Kidney tubule cell (primary cell): ENCODE measurements at regions not wholly inside any gene's neighbourhood (a gene's known extent, or its start where the extent isn't known, plus 50 kb on each side); places are given as distances from the start of the nearest gene placed in this dataset.

Experiments used
- DNase-seq: peaks from one replicate; pipeline ENCODE4 v3.0.0-alpha.2; 2018; ENCODE audit warnings: low spot score

DNA sequence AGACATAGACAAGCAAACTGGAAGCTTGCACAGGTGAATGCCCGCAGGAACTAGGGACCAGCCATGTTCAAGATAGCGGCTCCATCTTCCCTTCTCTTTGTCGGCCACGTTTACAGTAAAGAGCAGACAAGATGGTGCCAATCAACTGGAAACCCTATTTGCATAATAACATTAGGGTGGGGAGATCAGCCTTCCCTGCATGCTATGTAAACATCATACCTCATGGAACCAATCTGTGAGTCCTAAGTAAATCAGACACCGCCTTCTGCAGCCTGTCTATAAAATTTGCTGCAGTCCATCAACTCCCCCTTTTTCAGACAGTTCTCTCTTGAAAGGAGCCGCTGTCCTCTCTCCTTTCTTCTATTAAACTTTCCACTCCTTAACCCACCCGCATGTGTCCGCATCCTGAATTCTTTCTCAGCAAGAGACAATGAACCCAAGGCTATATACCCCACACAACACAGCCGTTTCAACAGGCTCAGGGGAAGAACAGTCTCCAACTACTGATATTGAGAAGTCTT, 384.4 kb downstream of the EIPR1 start:
- DNase-seq: no peak

DNA sequence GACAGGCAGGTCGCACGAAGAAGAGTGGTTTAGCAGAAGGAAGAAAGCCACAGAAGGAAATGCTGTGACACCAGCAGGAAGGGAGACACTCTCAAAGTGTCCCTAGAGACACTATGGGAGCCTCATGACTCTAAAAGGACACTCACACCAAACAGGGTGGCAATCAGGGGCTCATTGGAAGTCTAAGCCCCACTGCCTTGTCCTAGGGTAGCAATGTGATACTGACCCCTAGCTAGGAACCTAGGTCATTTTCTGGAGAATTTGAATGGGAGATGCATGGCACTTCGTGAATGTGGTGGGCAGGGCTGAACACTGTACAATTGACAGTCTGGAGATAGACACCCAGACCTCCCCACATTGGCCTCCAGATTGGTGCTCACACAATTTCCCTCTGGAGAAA, 385.0 kb downstream of the EIPR1 start:
- no peak for DNase-seq

DNA sequence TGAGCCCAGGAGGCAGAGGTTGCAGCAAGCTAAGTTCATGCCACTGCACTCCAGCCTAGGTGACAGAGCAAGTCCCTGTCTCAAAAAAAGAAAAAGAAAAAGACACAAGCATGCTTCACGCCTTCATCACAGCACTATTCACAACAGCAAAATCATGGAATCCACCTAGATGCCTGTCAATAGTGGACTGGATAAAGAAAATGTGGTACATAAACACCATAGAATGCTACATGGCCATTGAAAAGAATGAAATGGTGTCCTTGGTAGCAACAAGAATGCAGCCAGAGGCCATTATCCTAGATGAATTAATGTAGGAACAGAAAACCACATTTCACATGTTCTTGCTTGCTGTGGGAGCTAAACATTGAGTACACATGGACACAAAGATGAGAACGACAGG, 392.6 kb downstream of the EIPR1 start:
- no peak for DNase-seq

DNA sequence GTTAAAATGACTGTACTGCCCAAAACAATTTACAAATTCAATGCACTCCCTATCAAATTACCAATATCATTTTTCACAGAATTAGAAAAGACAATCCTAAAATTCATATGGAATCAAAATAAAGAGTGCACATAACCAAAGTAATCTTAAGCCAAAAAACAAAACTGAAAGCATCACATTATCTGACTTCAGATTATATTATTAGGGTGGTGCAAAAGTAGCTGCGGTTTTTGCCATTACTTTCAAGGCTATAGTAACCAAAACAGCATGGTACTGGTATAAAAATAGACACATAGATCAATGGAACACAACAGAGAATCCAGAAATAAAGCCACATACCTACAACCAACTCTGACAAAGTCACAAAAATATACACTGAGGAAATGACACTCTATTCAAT, 396.6 kb downstream of the EIPR1 start:
- no peak for DNase-seq

DNA sequence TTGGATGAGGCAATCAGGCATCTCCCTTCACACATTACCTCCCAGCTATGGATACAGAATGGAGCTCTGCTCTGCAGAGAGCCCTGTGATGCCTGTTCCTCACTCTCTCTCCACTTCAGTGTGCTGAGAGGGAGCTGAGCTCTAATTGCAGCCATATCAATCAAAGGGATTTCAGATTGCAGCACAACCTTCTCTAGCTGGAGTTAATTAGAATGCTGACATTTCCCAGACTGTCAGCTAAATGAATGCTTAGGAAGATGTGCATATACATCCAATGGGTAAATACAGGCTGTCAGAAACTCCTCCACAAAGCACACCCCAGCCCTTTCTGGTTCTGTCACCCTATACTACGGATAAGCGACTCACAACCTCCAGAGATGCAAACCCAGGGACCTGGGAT, 402.6 kb downstream of the EIPR1 start:
- no peak for DNase-seq

DNA sequence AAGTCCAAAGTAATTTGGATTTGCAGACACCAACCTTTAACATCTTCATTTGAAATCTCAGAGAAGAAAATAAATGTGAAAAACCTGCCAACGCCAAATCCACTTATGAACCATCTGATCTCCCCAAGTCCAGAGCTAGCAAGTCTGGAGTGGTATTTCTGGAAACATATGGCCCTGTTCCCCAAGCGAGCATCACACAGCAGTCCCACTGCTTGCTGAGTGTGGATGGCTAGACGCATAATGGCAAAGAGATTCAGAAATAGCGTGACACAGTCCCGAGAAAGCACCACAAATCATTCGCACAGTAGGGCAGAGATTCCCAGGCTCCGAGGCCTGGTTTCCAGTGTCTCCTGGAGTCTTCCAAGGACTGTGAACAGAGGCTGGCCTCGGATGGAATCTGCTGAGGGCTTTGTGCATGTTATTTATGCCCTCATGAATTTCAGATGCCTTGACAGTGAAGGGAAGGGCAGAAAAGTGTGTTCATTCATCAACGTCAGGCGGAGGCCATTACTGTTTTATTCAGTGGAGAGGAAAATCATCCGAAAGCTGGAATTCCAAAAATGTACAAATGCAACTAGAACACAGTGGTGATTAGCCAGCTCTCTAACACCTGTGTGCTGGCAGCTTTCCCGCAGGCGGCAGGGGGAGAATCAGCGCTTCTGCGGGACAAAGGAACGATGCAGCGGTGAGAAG, 417.0 kb downstream of the EIPR1 start:
- DNase-seq: peak; percentile 2

DNA sequence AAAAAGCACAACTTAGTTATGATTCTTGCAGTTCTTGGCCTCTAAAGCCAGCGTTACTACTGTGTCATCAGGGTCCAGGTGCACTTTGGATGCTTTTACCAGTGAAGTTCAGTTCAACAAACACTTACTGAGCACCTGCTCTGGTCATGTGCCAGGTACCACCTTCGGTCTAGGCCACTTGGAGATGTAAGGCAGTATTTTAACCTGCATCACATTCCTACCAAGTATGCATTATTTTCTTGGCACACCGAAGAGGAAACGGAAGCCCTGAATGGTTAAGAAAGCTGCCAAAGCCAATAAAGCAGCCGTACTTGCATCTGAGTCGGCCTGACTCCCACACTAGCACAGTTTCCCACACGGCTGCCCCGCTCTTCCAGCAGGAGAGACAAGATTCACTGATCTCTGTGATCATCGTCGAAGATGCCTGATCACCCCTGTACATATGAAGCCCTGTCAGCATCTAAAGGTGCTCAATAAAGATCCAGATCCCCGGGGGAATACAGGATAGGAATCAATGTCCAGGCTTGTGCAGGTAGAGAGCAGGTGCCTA, 427.1 kb downstream of the EIPR1 start:
- no peak for DNase-seq

DNA sequence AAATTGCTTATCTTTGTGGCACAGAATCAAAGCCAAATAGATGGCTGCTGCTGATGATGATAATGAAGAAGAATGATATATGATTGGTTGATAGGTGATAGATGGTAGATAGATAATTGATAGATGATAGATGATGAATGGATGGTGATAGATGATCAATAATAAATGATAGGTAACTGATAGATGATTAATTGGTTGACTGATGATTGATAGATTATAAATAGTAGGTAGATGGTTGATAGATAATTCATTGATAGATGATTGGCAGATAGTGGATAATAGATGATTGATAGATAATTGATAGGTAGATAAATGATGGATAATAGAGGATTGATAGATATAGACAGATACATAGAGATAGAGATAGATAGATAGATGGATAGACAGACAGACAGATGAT, 430.2 kb downstream of the EIPR1 start:
- DNase-seq: no peak

DNA sequence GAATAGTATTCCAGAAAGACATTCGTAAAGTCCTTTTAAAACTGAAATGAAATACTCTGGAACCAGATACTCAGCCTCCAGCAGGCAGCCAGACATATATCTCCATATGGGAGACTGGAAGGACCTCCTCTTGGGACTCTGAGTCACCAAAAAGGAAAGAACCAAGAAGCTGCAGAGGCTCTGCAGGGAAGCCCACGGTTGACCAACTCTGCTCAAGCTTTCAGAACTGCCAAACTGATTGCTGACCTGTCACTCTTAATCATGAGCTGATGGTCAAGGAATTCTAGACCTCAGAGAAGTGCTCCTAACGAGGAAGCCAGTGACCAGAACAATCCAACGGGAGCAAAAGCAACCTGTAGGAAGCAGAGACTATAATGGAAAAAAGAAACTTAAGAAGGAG, 434.7 kb downstream of the EIPR1 start:
- peak; percentile 59 for DNase-seq

DNA sequence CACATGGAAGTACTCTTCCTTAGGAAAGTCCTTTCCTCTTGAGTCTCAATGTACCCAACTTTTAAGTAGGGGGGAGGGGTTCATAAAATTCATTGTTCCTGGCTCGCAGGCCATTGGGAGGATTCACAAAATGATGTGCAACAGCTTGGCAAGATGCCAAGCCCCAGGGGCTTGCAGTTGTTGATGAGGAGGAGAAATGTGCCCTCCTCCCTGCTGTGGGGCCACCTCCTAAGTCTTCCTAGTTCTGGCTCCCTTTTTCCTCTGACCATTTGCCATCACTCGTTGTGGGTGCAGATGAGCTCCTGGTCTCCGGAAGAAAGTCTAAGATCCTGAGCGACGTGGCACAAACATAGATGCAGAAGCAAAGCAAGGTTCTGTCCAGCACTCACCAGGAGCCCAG, 435.4 kb downstream of the EIPR1 start:
- no peak for DNase-seq

DNA sequence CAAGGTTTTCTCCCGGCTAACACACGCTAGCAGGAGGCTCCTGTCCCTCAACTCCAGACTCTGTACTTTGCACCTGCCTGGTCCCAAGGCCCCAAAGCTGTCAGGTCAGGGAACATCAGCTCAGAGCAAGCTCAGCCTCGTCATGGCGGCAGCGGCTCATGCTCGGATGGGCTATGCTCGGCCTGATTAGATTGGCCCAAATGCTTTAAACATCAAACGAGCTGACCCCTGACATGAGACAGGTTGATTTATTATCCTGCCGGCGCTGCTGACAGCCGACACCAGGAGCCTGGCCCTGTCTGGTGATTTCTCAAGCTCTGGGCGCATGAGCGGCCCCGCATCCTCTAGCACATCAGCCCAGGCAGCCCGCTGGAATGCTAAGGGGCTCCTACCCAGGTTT, 436.4 kb downstream of the EIPR1 start:
- no peak for DNase-seq

DNA sequence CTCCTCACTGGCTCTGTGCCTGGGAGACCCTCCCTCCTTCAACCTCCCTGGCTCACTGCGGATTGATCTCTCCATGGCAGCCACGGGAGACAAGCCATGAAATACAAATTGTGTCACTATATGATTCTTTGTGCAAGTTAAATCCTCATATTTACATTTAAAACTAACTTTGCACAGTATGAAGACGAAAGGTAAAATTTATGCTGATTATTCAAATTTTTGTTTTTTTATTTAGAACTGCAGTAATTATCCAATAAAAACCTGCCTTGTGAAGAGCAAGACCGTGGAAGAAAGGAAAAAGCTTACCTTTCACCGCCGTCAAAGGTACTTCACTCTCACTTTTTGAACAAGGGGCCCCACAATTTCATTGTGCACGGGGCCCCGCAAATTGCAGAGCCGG, 436.9 kb downstream of the EIPR1 start:
- no peak for DNase-seq

DNA sequence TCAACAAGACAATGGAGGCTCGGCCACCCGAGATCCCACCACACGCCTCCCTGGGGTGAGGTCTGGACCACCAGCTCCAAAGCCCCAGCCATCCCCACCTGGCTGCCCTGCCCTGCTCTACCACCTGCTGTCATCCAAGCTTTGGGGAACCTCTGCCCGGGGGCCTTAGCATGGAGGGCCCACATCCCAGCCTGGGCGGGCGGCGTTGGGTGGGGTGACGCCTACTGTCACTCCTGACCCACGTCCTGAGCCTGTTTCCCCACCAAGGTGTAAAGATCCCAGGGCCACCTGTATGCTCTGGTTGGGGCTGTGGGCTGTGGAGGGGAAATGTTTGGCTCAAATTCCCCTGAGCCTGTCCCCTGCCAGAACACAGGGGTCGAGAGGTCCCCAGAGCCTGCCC, 437.6 kb downstream of the EIPR1 start:
- no peak for DNase-seq

DNA sequence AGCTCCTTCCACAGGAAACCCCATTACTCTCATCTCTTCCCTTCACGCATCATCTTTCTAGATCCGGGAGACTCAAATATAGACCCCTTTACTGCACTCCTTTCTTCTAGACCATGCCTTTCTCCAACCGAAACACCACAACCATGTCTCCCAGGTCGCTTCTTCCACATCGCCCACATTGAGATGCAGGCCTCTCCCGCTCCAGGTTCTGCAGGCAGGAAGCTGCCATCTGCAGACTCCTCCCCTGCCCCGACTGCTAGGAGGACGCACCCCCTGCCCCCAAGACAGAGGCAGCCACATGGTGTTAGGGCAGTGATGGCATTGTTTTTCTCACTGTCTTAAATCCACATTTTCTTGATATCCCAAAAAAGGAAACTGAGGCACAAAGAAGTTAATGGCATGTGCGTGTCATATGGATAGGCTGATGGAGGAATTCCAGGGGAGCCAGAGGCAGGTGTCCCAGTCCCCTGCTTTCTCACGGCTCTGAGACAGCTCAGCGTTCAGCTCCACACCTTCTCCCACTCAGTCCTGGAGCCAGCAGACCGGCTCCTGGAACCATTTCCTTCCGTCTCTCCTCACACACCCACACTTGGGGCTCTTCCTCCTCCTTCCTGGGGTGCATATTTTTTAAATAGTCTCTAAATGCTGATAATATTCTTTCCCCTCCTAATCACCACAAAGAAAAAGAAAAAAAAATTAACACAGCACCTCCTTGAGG, 438.4 kb downstream of the EIPR1 start:
- DNase-seq: no peak

DNA sequence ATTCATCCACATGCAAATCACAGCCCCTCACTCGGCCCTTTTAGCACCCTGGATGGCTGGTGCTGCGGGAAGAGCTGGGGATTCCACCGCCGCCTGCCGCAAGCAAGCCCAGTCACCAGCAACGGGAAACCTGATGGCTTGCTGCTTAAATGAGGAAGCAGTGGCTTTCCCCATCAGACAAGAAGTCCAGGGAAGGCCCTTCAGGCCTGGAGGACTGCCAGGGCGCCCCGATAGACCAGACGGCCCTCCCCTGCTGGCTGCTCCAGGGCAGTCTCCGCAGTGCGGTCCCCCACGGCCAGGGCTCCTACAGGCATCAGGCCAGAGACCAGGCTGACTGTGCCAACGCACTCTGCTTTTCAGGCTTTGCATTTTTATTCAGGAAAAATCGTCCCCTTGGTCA, 439.1 kb downstream of the EIPR1 start:
- no peak for DNase-seq

DNA sequence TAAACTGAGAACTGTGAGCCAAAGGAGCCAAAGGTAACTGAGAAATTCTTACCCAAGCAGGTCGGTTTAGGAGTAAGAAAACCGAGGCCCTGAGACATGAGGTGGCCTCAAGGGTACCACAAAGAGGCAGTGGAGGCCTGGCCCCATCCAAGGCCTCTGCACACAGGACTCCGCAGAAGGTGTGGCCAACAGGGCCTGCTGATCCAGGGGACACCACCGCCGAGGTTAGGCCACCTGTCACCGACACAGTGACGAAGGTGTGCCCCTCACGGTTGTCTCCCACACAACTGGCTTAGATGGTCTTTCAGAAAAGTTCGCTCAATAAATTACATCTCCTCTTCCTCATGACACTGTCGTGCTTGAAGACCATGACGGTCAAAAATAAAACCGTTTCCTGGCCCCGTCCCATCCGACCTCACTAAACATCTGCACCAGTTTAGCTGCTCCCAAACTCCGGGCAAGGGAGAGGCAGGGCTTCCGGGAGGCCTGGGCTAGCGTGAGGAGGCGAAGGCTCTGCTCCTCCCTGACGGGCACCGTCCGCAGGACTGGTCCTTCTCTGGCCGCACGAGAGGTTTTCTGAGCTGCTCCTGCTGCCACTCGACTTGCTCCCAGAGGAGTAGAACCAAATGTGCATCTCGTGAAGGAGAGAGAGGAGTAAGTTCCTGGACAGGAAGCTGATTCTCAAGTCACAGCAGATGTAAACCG, 442.0 kb downstream of the EIPR1 start:
- DNase-seq: no peak

DNA sequence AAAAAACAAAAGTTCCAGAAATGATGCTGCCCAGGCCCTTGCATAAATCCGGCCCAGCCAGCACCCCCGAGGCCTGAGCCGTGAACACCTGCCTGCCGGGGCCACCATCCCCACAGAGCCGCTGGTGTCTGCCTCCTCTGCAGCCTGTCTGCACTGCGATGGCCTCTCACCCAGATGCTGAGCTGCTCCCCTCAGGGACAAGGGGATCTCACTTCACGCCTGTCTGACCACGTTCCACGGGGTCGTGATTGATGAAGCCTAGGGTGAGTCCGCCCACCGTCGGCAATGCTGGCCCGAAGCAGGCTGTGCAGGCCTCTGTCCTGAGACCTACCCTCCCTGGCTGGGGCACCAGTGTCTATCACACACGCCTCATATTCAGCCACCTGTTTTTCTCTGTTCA, 444.2 kb downstream of the EIPR1 start:
- no peak for DNase-seq

DNA sequence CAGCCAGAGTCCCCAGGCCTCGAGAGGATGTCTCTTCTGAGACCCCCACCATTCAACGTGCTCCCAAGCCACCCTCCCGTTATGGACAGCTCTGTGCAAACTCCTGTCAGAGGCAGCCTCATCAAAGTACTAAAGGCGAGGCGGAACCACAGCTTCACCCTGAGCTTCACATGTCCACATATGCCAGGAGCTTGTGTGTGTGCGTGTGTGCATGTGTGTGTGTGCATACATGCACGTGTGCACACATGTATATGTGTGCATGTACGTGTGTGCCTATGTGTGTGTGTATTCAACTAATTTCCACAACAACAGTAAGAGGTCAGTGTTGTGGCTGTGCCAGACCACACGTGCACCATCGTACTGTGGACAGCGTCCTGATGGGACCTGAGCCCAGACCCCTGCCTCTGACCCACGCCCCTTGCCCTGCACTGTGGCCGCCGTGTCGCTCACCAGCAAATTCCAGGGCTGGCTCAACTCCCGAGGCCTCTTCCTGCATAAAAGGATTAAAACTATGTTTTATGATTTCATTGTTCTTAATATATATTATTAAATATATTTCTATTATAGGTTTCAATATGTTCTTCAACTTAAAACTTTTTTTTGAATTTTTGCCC, 444.8 kb downstream of the EIPR1 start:
- no peak for DNase-seq

DNA sequence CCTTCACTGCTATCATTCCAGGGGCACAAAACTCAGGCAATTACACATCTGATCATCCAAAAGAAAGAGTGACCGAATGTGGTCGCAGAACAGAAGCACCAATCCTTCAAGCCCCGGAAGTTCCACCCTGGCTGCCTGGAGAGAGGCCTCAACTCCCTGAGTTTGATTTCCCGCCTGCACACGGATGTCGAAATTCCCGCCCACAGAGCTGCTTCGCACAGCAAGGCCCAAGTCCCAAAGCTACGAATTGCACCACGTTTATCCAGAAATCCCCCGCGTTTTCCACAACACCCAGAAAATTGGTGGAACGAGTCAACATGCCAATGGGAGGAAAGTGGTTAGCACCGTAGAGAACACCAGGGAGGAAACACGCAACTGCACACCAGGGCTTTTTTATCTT, 445.4 kb downstream of the EIPR1 start:
- DNase-seq: no peak

DNA sequence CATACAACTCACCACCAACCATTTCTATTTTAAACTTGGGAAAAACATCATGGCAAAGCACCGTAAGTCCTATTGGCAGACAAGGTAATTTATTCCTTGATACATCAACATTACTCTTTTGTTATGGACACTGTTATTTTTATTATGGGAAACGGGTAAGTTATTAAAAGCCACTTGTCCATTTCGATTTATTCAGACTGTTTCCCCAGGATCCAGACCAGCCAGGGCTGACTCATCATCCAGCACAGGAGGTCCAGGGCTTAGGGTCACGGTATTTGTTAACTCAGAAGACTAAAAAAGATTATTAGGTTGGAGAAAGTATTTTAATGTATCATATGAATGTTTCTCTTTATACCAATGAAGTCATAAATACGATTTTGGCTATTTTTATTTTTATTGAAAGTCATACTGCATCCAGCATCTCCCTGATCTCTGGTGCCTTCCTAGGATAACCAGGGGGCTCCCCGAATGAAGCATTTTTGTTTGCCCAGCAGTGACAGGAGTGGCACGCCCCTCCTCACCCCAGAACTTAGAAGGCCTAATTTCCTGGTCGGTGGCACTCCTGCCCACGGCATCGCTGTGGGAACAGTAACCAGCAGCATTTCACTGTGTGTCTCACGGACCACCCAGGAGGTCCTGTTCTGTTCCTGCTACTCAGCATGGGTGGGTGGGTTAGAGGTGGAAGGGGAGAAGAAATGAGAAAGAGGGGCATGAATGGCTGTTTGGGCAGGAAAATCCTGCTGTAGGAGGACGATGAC, 446.1 kb downstream of the EIPR1 start:
- DNase-seq: no peak

DNA sequence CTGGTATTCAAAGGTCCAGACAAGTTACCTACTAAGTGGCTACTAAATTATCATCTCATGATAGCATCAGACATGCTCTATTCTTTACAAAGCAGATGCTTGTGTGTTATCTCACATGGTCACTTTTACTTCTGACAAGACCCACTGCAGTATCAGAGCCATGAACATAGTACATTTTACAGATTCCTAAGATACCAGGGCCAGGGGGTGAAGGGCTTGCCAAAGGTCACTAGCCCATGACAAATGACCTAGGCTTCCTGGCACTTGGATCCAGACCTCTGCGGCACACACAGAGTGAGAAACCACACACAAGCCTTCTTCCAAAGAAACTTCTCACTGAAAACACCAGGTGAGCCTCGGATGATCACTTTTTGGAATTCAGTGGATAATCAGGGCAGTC, 446.8 kb downstream of the EIPR1 start:
- no peak for DNase-seq

DNA sequence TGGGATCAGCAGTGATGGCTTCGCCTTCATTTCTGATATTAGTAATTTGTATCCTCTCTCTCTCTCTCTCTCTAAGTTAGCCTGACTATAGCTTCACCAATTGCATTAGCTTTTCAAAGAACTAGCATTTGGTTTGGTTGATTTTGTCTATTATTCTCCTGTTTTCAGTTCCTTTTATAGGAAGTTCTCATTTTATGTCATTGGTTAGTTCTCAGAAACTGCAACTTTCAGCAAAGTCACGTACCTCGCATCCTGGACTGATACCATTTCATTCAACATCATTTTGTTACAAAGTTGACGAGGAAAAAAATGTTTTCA, 450.8 kb downstream of the EIPR1 start:
- no peak for DNase-seq
